ENCODE measurements at regions not wholly inside any gene's neighbourhood (a gene's known extent, or its start where the extent isn't known, plus 50 kb on each side); places are given as distances from the start of the nearest gene placed in this dataset.
"Not testable (repeated sequence)": the region's sequence is repeated elsewhere in the genome, so short reads cannot be mapped to it uniquely, and the experiment has no call there.

DNA sequence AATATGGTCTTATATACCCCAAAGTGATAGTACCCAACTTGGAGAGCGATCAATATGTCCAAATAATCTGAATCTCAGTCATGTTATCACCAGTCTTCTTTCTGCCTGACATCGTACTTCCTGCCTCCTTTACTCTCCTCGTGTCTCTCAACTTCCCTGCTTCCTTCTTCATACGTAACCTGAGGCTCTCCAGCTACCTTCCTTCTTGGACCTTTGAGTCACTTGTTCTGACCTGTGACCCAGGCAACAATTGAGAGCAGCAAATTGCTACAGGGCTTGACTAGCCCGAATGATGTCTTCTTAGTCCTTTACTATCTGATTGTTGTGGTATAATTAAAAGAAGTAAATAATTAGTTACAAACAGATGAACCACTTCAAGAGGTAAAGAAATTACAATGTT, 145.9 kb upstream of the MBNL1 start:
- DNase-seq (ENCODE audit: insufficient read length, low spot score) (no peak), FAIRE-seq (peak; percentile 5)
- TF ChIP-seq POLR2A (IDR thresholded peaks at IDR 0.05; ENCODE audit: low read depth, low read length) (no peak), POLR2AphosphoS5 (IDR thresholded peaks at IDR 0.05; ENCODE audit: low read depth, low read length) (no peak), POU2F2 (IDR thresholded peaks at IDR 0.05; ENCODE audit: low read depth, low read length) (no peak), TAF1 (IDR thresholded peaks at IDR 0.05; ENCODE audit: low read depth, low read length) (no peak), SPI1 (IDR thresholded peaks at IDR 0.05; ENCODE audit: low read depth, low read length) (no peak), PAX5 (IDR thresholded peaks at IDR 0.05; ENCODE audit: insufficient read depth, low read length, severe bottlenecking) (no peak)

GRCh38 chr3:152123457-152123856, 145.3 kb upstream of the MBNL1 start:
- no peak for DNase-seq (ENCODE audit: insufficient read length, low spot score)
- TF ChIP-seq TAF1 (IDR thresholded peaks at IDR 0.05; ENCODE audit: low read depth, low read length) (no peak), POLR2AphosphoS5 (IDR thresholded peaks at IDR 0.05; ENCODE audit: low read depth, low read length) (no peak)
- FAIRE-seq: no peak

GRCh38 chr3:152126260-152126659, 142.5 kb upstream of the MBNL1 start:
- TF ChIP-seq TAF1 (IDR thresholded peaks at IDR 0.05; ENCODE audit: low read depth, low read length): no peak
- DNase-seq (ENCODE audit: insufficient read length, low spot score): no peak

DNA sequence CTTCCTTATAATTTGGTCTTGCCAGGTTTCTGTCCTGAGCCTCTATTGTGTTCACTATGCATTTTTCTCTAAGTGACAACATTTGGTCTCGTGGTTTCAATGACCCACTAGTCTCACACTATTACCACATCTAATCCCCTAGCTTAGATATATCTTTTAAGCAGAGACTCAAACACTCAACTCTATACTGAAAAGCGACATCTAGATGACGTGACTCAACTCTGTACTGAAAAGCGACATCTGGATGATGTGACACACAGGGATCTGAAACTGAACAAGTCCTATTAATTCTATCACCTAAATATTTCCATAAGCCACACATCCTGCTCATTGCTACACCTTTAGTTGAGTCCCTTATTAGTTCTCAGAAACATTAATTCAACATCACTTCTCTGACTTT, 141.7 kb upstream of the MBNL1 start:
- DNase-seq (ENCODE audit: insufficient read length, low spot score): peak; percentile 35
- TF ChIP-seq POU2F2 (IDR thresholded peaks at IDR 0.05; ENCODE audit: low read depth, low read length) (no peak), SPI1 (IDR thresholded peaks at IDR 0.05; ENCODE audit: low read depth, low read length) (peak; percentile 80), TAF1 (IDR thresholded peaks at IDR 0.05; ENCODE audit: low read depth, low read length) (no peak), POLR2AphosphoS5 (IDR thresholded peaks at IDR 0.05; ENCODE audit: low read depth, low read length) (no peak), PAX5 (IDR thresholded peaks at IDR 0.05; ENCODE audit: insufficient read depth, low read length, severe bottlenecking) (no peak)
- peak; percentile 89 for FAIRE-seq

More at GRCh38 chr3:152126260-152126659, 142.5 kb upstream of the MBNL1 start:
- FAIRE-seq: peak; percentile 82

DNA sequence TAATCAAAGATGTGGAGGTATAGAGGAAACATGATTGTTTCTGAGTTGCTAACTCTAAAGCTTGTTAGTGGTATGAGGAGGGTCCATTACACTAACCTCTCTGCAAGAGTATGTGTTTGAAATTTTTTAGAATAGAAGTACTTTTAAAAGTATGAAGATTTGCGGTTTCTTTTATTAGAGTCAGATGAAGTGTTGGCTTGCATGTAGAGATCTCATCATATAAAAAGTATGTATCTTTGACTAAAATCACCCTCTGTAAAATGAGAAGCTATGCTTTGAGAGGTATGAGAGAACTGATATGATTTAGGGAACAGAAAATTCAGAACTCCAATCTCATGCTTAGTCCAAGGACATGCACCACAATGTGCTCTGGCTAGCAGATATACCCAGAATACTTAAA, 140.4 kb upstream of the MBNL1 start:
- TF ChIP-seq POU2F2 (IDR thresholded peaks at IDR 0.05; ENCODE audit: low read depth, low read length): no peak
- TF ChIP-seq PAX5 (IDR thresholded peaks at IDR 0.05; ENCODE audit: insufficient read depth, low read length, severe bottlenecking): no peak
- TF ChIP-seq TAF1 (IDR thresholded peaks at IDR 0.05; ENCODE audit: low read depth, low read length): no peak
- TF ChIP-seq SPI1 (IDR thresholded peaks at IDR 0.05; ENCODE audit: low read depth, low read length): no peak
- TF ChIP-seq POLR2A (IDR thresholded peaks at IDR 0.05; ENCODE audit: low read depth, low read length): no peak
- no peak for TF ChIP-seq POLR2AphosphoS5 (IDR thresholded peaks at IDR 0.05; ENCODE audit: low read depth, low read length)

GRCh38 chr3:152139651-152140050, 129.1 kb upstream of the MBNL1 start:
- TF ChIP-seq PAX5 (IDR thresholded peaks at IDR 0.05; ENCODE audit: insufficient read depth, low read length, severe bottlenecking): no peak
- no peak for TF ChIP-seq POLR2AphosphoS5 (IDR thresholded peaks at IDR 0.05; ENCODE audit: low read depth, low read length)
- no peak for TF ChIP-seq TAF1 (IDR thresholded peaks at IDR 0.05; ENCODE audit: low read depth, low read length)
- no peak for TF ChIP-seq POLR2A (IDR thresholded peaks at IDR 0.05; ENCODE audit: low read depth, low read length)
- no peak for TF ChIP-seq POU2F2 (IDR thresholded peaks at IDR 0.05; ENCODE audit: low read depth, low read length)
- TF ChIP-seq SPI1 (IDR thresholded peaks at IDR 0.05; ENCODE audit: low read depth, low read length): no peak
- DNase-seq (ENCODE audit: insufficient read length, low spot score) (no peak), FAIRE-seq (no peak)

More for the DNA sequence above, 140.4 kb upstream of the MBNL1 start:
- no peak for DNase-seq (ENCODE audit: insufficient read length, low spot score)
- peak; percentile 40 for FAIRE-seq

GRCh38 chr3:152146461-152146860, 122.3 kb upstream of the MBNL1 start:
- TF ChIP-seq POLR2A (IDR thresholded peaks at IDR 0.05; ENCODE audit: low read depth, low read length) (no peak), POLR2AphosphoS5 (IDR thresholded peaks at IDR 0.05; ENCODE audit: low read depth, low read length) (no peak), PAX5 (IDR thresholded peaks at IDR 0.05; ENCODE audit: insufficient read depth, low read length, severe bottlenecking) (no peak), POU2F2 (IDR thresholded peaks at IDR 0.05; ENCODE audit: low read depth, low read length) (no peak), TAF1 (IDR thresholded peaks at IDR 0.05; ENCODE audit: low read depth, low read length) (no peak), SPI1 (IDR thresholded peaks at IDR 0.05; ENCODE audit: low read depth, low read length) (no peak)
- no peak for DNase-seq (ENCODE audit: insufficient read length, low spot score)
- FAIRE-seq: no peak

DNA sequence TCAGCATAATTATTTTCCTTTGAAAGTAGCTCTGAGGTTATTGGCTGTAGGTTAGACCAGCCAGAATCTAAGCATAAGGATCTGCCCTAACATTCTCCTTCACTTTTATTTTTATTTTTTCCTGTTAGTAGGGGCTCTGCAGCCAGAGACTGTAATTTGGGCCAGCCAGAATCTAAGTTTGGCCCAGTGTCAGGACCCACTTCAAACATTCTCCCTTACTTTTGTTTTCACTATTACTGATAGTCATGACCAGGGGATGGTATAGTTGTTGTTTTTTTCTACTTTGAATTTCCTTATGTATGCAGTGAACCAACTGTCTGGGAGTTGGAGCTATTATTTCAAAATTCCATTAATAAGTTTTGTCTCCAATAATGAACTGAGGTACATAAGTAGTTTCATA, 121.0 kb upstream of the MBNL1 start:
- DNase-seq (ENCODE audit: insufficient read length, low spot score) (no peak), FAIRE-seq (no peak)
- TF ChIP-seq PAX5 (IDR thresholded peaks at IDR 0.05; ENCODE audit: insufficient read depth, low read length, severe bottlenecking) (no peak), POLR2AphosphoS5 (IDR thresholded peaks at IDR 0.05; ENCODE audit: low read depth, low read length) (no peak), POLR2A (IDR thresholded peaks at IDR 0.05; ENCODE audit: low read depth, low read length) (no peak), POU2F2 (IDR thresholded peaks at IDR 0.05; ENCODE audit: low read depth, low read length) (no peak), TAF1 (IDR thresholded peaks at IDR 0.05; ENCODE audit: low read depth, low read length) (no peak)

DNA sequence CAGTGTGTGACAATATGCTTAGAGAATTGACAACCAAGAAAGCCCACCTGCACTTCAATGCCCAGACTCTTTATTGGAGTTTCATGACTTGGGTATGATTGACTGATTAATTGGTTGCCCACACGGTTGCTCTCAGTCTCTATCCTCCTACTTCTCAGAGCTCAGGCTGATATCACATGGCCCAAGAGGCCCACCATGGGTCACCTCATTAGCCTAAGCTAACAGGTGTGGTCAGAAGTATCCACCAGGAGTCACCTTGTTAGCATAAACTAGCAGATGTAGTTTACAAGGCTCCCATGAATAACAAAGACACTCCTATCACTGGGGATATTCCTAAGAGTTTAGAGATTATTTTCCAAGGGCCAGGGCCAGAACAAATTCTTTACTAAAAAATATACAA, 120.2 kb upstream of the MBNL1 start:
- no peak for DNase-seq (ENCODE audit: insufficient read length, low spot score)
- peak; percentile 47 for FAIRE-seq
- TF ChIP-seq POLR2A (IDR thresholded peaks at IDR 0.05; ENCODE audit: low read depth, low read length) (no peak), SPI1 (IDR thresholded peaks at IDR 0.05; ENCODE audit: low read depth, low read length) (no peak), POU2F2 (IDR thresholded peaks at IDR 0.05; ENCODE audit: low read depth, low read length) (no peak), POLR2AphosphoS5 (IDR thresholded peaks at IDR 0.05; ENCODE audit: low read depth, low read length) (no peak)

- TF ChIP-seq POLR2AphosphoS5 (IDR thresholded peaks at IDR 0.05; ENCODE audit: low read depth, low read length): no peak
- no peak for FAIRE-seq
- no peak for DNase-seq (ENCODE audit: insufficient read length, low spot score)
These were observed 118.9 kb upstream of the MBNL1 start for GRCh38 chr3:152149832-152150231.

GRCh38 chr3:152151216-152151876, 117.4 kb upstream of the MBNL1 start:
- no peak for DNase-seq (ENCODE audit: insufficient read length, low spot score)
- TF ChIP-seq PAX5 (IDR thresholded peaks at IDR 0.05; ENCODE audit: insufficient read depth, low read length, severe bottlenecking) (no peak), POLR2AphosphoS5 (IDR thresholded peaks at IDR 0.05; ENCODE audit: low read depth, low read length) (no peak), SPI1 (IDR thresholded peaks at IDR 0.05; ENCODE audit: low read depth, low read length) (no peak), POLR2A (IDR thresholded peaks at IDR 0.05; ENCODE audit: low read depth, low read length) (no peak), TAF1 (IDR thresholded peaks at IDR 0.05; ENCODE audit: low read depth, low read length) (no peak), POU2F2 (IDR thresholded peaks at IDR 0.05; ENCODE audit: low read depth, low read length) (no peak)
- FAIRE-seq: peak; percentile 66

DNA sequence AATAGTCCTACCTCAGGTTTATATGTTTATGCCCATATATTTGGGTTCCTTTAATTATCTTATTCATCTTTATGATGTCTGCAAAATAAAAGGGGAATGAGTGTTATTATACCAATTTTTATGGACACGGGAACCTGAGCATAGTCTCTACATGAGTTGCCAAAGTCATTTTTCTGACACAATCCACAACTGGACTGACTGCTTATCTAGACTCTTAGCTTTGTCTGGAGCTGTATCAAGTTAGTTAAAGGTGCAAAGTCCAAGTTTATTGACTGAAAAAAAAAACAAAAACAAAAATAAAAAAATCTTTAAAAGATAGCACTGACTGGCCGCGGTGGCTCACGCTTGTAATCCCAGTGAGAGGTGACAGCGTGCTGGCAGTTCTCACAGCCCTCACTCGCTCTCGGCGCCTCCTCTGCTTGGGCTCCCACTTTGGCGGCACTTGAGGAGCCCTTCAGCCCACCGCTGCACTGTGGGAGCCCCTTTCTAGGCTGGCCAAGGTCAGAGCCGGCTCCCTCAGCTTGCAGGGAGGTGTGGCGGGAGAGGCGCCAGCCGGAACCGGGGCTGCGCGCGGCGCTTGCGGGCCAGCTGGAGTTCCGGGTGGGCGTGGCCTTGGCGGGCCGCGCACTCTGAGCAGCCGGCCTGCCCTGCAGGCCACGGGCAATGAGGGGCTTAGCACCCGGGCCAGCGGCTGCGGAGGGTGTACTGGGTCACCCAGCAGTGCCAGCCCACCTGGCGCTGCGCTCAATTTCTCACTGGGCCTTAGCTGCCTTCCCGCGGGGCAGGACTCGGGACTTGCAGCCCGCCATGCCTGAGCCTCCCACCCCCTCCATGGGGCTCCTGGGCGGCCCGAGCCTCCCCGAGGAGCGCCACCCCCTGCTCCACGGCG, 116.6 kb upstream of the MBNL1 start:
- DNase-seq (ENCODE audit: insufficient read length, low spot score); FAIRE-seq: not testable (repeated sequence)

DNA sequence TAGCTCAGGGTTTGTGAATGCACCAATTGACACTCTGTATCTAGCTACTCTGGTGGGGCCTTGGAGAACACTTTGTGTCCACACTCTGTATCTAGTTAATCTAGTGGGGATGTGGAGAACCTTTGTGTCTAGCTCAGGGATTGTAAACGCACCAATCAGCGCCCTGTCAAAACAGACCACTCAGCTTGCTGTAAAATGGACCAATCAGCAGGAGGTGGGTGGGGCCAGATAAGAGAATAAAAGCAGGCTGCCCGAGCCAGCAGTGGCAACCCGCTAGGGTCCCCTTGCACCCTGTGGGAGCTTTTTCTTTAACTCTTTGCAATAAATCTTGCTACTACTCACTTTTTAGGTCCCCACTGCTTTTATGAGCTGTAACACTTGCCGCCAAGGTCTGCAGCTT, 115.6 kb upstream of the MBNL1 start:
- DNase-seq (ENCODE audit: insufficient read length, low spot score); FAIRE-seq: not testable (repeated sequence)

Data from GM12891 (cell line).